GM23248 (cell line): ENCODE measurements at regions not wholly inside any gene's neighbourhood (a gene's known extent, or its start where the extent isn't known, plus 50 kb on each side); places are given as distances from the start of the nearest gene placed in this dataset.

Experiments
- EZH2 ChIP-seq: fragments of 200-600 bp; sonication (generic); IDR thresholded peaks from 2 replicates; pipeline ENCODE4 v1.6.1; 2018; ENCODE audit warnings: antibody characterized with exemption, mild to moderate bottlenecking; ENCODE audit not compliant: insufficient read depth, poor library complexity, severe bottlenecking
- EZH2phosphoT487 ChIP-seq: fragments of 200-600 bp; sonication (generic); IDR thresholded peaks from 2 replicates; pipeline ENCODE4 v1.6.1; 2018; ENCODE audit warnings: antibody characterized with exemption, moderate library complexity, mild to moderate bottlenecking, low read depth; ENCODE audit not compliant: insufficient read depth

DNA sequence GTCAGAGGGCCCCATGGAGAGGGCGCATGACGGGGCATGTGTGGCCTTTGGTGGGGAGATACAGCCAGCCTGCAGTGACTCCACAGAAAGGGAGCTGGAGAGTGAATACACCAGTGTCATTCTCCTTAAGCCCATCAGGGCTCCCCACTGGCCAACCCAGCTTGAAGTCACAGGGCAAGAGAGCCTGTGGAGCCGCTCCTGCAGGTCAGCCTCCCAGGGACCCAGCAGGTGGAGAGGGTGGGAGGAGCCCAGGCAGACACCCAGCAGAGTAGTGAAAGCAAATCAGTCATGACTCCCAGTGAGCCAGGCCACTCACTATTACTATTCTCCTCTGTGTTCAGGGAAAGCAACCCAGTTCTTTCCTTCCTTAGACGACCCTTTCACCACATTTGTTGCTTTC, 110.0 kb upstream of the CPM start:
- TF ChIP-seq EZH2 = no peak
- TF ChIP-seq EZH2phosphoT487 = no peak
